Lower leg skin (tissue), 3 donors: ENCODE measurements at regions not wholly inside any gene's neighbourhood (a gene's known extent, or its start where the extent isn't known, plus 50 kb on each side); places are given as distances from the start of the nearest gene placed in this dataset.

Source experiments
- CTCF ChIP-seq, 3 donors: fragments of 450-650 bp; IDR thresholded peaks; one replicate each; pipeline ENCODE4 v1.5.1; 2016; ENCODE audit warnings: antibody characterized with exemption in 3 of 3, mild to moderate bottlenecking in 3 of 3, moderate library complexity in 2 of 3
- POLR2A ChIP-seq, 2 donors: fragments of 450-650 bp; IDR thresholded peaks; one replicate each; pipeline ENCODE4 v1.6.1; 2016 to 2017; ENCODE audit warnings: antibody characterized with exemption in 2 of 2, mild to moderate bottlenecking in 1 of 2, moderate library complexity in 1 of 2

- TF ChIP-seq POLR2A (IDR thresholded peaks at IDR 0.05): no peak
- TF ChIP-seq CTCF (IDR thresholded peaks at IDR 0.05): no peak
Measured at GRCh38 chr20:21570285-21570992, 56.6 kb upstream of the NKX2-2 start.
